GM18907 (cell line): ENCODE measurements at regions not wholly inside any gene's neighbourhood (a gene's known extent, or its start where the extent isn't known, plus 50 kb on each side); places are given as distances from the start of the nearest gene placed in this dataset.

ENCODE experiments used
- ATAC-seq: cut with Tn5 transposase; IDR thresholded peaks from one replicate; pipeline ENCODE4 v1.9.1; 2021; ENCODE audit warnings: mild to moderate bottlenecking, moderate library complexity; ENCODE audit not compliant: unreplicated experiment

- no peak for ATAC-seq
Observed at GRCh38 chr13:105996391-105997025, 539.0 kb downstream of the EFNB2 start.

DNA sequence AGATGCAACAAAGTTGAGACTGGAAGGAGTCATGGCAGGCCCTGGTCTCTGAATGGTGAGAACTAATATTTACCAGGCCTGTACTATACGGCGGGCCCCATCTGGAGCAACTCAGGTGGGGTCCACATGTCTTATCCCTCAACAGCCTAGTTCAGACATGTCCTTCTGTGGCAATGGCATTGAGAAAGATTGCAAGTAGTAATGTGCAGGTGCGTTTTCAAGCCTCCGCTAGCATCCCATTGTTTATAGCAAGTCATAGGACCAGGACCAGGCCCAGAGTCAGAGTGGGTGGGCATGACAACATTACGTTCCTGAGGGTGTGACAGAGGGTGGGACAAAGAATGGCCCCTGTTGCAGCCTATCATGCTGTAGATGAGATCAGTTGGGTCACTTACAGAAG lies 541.1 kb downstream of the EFNB2 start:
- no peak for ATAC-seq

DNA sequence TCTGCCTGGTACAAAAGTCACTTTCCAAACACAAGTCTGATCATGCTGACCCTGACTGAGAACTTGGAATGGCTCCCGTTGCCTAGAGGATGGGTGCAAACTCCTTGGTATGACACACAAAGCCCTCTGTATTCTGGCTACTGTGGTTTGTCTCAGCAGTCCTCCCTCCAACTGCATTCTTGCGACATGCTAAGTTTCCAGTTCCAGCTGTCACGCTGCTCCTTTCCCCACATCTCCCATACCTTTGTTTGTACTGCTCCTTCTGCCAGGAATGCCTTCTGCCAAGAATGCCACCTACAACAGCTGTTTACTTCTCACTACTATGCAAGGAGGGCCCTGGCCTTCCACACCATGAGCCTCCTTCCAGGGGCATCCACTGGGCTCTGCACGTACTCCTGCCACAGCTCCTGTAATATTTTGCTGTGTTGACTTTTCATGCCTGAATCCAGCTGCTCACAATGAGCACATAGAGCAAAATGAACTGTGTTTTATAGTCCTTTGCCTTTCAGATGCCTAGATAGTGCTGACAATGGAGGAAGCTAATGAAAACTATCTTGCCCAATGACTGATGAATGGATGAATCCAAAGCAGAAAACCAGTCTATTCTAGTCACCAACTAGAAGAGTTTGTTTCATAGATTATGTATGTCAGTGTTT lies 543.7 kb downstream of the EFNB2 start:
- ATAC-seq, result no peak

DNA sequence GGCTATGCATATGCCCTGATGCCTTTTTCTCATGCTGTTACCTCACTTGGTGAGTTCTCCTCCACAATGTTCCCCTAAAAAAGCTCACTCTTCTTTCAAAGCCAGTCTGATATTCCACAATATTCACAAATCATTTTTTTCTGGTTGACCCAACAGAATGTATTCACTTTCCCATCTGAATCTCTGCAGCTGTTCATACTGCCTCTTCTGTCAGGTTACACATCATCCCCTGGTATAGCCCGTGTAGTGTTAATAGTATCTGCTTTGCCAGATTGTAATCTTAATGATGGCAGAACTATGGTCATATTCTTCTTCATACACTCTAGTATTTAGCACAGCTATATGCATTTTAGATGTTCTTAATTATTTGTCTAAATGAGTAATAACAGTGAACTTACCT lies 544.3 kb downstream of the EFNB2 start:
- no peak for ATAC-seq

GRCh38 chr13:105990256-105990958 lies 545.1 kb downstream of the EFNB2 start:
- no peak for ATAC-seq

DNA sequence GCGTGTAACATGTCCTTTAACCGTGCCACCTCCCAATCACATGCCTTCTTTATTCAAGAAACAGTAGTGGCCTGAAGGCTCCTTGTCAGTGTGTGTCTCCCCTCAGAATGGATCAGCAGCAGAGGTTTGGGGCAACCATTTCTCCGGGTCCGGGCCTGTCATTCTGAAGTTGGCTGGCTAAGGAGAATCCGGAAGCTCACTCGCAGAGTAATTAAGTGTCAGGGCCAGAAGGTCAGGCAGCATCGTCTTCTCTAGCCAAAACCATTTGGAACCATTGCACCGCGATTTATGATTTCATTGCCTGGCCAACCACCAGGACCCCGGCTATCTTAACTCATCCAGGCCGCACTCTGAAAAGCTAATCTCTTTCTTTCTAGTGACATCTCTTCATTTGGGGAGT lies 550.8 kb downstream of the EFNB2 start:
- ATAC-seq, result no peak

GRCh38 chr13:105984236-105984635 lies 551.2 kb downstream of the EFNB2 start:
- ATAC-seq, result no peak

GRCh38 chr13:105982219-105982930 lies 553.1 kb downstream of the EFNB2 start:
- ATAC-seq, result no peak

- no peak for ATAC-seq
Observed at GRCh38 chr13:105979131-105980011, 556.1 kb downstream of the EFNB2 start.

DNA sequence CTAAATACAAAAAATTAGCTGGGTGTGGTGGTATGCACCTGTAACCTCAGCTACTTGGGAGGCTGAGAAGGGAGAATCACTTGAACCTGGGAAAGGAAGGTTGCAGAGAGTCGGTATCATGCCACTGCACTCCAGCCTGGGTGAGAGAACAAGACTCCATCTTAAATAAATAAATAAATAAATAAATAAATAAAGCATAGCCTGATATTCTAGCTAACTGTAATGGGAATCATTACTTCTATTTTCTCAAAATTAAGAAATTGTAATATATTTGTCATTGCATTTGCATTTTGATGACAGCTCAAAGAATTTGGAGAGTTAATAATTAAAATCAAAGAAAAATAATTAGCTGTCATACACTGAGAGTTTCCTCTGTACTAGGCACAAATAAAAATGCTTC lies 561.1 kb downstream of the EFNB2 start:
- ATAC-seq, result no peak

DNA sequence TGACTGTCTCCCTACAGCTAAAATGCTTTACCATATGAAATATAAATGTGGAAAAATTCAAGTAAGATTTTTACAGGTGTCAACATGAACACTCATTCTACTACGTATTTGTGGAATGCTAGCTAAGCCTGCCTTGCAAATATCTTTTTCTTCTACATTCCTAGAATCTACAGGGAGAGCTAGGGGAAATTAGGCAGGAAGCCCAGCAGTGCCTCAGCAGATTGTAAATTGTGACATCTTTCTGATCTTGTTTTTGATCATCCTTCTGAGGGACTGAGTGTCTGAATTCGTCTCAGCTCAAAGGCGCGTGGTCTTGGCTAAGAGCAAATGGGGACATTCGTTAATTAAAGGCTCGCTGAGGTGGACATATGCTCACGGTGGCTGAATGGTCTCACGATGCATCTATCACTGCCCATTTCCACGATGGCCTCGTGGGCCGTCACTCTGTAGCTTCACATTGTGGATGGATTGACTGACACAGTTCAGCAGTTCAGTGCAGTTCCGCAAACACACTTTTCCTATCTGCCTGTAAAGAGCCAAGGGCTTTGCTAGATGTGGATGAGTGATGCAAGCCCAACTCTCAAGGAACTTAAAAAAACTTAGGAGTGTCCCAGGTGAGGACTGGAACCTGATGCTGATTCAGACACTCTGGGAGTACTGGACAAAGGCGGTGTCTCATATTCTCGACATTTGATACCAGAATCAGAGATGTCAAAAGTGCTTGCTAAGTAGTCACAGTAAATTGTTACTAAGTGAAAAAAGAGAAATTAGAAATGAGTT lies 562.5 kb downstream of the EFNB2 start:
- ATAC-seq, result no peak

- no peak for ATAC-seq
Observed at GRCh38 chr13:105972306-105972721, 563.1 kb downstream of the EFNB2 start.

GRCh38 chr13:105971738-105972137 lies 563.7 kb downstream of the EFNB2 start:
- no peak for ATAC-seq

DNA sequence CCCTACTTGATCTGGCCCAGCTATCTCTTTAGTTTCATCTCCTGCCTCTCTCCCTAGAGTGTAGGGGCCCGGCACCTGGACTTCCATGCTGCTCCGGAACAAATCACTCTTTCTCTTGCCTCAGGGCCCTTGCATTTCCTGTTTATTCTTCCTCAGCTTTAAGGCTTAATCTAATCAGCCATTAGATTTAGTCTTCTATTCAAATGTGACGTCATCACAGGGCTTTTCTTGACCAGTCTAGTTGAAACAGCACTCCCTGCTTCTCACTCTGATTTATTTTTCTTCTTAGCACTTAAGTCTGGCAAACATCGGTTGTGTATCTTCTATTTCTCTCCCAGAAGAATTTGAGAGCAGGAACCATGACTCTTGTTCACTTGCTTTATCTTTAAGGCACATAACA lies 564.1 kb downstream of the EFNB2 start:
- ATAC-seq, result no peak

GRCh38 chr13:105969761-105970160 lies 565.7 kb downstream of the EFNB2 start:
- ATAC-seq, result no peak

DNA sequence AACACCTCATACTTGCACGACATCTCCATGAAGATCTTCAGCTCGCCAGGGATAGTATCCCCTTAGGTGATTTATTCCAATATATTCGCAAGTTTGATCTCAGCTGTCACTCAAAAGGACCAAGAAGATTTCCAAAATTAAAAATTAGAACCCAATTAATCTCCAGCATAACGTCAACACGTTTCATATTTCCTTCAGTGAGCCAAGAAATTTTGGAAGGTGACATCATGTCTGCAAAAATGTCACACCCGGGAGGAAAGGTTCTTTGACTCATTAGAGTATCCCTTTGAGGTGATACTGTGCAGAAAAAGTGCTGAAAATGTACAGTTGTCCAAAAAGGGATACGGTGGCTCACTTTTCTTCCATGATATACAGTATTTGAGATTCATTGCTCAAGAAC lies 569.6 kb downstream of the EFNB2 start:
- ATAC-seq, result no peak

GRCh38 chr13:105962080-105962479 lies 573.4 kb downstream of the EFNB2 start:
- ATAC-seq, result no peak

GRCh38 chr13:105961438-105961837 lies 574.0 kb downstream of the EFNB2 start:
- no peak for ATAC-seq

DNA sequence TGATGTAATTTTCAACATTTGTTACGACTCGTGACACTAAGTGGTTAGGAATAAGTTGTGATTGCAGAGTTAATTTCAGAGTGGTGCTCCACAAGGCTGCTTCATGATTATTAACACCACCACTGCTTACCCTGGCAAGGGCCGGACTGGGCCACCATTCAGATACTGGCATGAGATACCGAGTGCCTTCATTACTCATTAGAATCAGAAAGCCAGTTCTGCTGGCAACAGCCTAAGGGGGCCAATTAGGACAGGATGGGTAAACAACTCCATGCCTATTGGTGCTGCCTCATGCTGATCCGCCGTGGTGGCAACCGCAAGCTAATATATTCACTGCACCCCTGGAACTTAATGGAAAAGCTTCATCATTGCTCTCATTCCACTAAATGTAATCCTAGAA lies 575.1 kb downstream of the EFNB2 start:
- no peak for ATAC-seq

- ATAC-seq, result no peak
Observed at GRCh38 chr13:105959876-105960275, 575.6 kb downstream of the EFNB2 start.
